ENCODE measurements at regions not wholly inside any gene's neighbourhood (a gene's known extent, or its start where the extent isn't known, plus 50 kb on each side); places are given as distances from the start of the nearest gene placed in this dataset.
"Not testable (repeated sequence)": the region's sequence is repeated elsewhere in the genome, so short reads cannot be mapped to it uniquely, and the experiment has no call there.

GRCh38 chr2:200173691-200174090, 132.8 kb upstream of the SPATS2L start:
- DNase-seq (ENCODE audit: low read depth): no peak

DNA sequence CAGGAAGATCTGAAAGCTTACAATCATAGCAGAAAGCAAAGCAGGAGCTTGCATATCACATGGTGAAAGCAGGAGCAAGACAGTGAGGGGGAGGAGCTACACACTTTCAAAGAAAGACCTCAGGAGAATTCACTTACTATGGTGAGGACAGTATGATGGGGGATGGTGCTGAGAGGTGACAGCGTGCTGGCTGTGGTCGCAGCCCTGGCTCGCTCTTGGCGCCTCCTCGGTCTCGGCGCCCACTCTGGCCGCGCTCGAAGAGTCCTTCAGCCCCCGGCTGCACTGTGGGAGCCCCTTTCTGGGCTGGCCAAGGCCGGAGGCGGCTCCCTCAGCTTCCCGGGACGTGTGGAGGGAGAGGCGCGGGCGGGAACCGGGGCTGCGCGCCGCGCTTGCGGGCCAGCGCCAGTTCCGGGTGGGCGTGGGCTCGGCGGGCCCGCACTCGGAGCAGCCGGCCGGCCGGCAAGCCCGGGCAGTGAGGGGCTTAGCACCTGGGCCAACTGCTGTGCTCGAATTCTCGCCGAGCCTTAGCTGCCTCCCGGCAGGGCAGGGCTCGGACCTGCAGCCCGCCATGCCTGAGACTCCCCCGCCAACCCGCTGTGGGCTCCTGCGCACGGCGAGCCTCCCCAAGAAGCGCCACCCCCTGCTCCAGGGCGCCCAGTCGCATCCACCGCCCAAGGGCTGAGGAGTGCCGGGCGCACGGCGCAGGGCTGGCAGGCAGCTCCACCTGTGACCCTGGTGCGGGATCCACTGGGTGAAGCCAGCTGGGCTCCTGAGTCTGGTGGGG, 131.9 kb upstream of the SPATS2L start:
- no peak for DNase-seq (ENCODE audit: low read depth)

- DNase-seq (ENCODE audit: low read depth): no peak
These were observed 128.3 kb upstream of the SPATS2L start for GRCh38 chr2:200177971-200178911.

GRCh38 chr2:200179151-200179550, 127.3 kb upstream of the SPATS2L start:
- DNase-seq (ENCODE audit: low read depth): no peak

- DNase-seq (ENCODE audit: low read depth): no peak
These were observed 125.5 kb upstream of the SPATS2L start for GRCh38 chr2:200180943-200181342.

DNA sequence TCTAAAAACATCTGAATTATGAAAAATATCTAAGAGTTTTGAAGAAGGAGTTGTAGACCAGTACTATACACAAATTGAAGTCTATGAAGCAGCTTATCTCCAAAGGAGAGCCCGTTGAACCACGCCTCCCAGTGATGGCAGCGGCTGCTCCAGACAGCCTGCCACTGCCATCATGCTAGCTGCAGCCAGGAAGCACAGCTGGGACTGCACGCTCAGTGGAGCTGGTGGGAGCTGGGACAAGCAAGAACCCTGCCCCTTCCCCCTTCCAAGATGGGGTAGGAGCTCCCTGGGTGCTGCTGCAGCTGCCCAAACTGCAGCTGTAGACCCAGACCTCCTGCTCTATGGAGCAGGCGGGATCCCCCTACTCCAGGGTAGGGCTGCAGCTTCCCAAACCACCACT, 124.7 kb upstream of the SPATS2L start:
- no peak for DNase-seq (ENCODE audit: low read depth)

DNA sequence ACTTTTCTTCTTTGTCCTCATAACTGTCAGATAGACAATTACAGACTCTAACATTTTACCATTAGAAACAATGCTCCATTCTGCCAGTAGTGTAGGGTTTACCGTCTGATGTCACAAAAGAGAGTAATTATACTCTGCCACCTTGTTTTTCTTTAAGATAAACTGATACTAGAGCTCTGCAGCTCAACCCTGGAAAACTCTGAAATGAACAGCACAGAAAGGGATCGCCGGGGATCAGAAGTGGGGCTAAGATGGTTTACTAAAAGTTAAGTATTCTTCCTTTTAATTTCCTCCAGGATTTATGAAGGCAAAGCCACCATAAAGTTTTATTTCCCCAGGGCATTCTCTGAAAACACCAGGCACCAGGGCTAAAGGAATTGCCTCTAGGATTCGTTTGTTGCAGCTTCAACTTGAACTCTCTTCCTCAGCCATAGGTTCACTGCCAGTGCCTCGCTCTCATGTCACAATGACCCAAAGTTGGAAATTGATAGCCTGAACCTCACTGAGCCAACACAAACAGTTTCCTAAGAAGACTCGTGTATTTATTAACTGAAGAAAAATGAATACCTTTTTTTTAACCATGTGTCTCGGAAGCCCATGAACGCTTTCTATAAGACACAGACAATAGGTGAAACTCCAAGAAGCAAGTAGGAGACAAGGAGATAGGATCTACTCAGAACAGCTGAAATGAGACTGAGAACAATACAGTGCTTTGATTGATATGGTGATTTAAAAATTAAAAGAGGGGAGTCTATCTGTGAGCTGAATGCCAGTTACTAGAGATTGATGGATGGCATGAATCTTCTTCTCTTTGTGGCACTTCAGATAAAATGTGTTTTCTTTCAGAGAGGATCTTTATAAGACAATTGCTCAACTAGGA, 121.5 kb upstream of the SPATS2L start:
- DNase-seq (ENCODE audit: low read depth): no peak

DNA sequence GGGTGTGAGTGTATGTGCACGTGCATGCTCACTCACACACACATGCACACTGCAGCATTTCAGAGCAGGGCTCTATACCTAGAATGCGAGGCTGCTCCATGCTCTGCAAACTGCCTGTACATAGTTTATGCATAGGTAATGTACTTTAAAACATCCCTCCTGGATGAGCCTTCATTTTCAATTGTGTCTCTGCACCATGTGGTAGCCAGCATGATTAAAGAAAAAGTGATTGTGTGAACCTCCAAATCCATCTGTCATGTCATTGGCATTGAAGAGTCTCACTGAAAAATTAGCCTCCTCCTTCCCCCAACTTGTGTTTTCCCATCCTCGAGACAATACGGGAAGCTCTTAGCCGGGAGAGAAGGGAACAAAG, 120.9 kb upstream of the SPATS2L start:
- DNase-seq (ENCODE audit: low read depth): no peak

GRCh38 chr2:200186002-200186401, 120.5 kb upstream of the SPATS2L start:
- no peak for DNase-seq (ENCODE audit: low read depth)

DNA sequence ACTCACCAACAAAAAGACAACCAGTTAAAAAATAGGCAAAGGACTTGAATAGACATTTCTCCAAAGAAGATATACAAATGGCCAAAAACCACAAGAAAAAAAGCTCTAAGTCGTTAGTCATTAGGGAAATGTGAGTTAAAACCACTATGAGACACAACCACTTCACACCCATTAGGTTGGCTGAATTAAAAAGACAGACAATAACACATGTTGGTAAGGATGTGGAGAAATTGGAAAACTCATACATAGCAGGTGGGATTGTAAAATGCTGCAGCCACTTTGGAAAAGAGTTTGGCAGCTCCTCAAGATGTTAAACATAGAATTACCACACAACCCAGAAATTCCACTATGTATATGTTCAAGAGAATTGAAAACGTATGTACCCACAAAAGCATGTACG, 117.6 kb upstream of the SPATS2L start:
- DNase-seq (ENCODE audit: low read depth): no peak

DNA sequence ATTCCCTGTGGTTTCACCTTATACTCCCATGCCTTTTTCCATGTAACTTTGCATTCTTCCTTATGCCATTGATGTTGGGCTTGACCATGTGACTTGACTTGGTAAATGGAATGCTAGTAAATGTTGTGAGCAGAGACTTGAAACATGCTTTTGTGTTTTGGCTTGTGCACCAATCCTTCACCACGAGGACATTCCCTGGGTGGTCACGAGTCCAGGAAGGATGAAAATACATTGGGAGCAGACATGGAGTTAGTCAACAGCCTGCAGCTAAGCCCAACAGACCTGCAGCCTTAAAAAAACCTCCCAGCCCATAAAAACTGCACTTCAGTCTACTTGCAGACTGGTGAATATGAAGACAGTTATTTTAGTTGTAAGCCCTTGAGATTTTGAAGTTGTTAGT, 116.5 kb upstream of the SPATS2L start:
- no peak for DNase-seq (ENCODE audit: low read depth)

- no peak for DNase-seq (ENCODE audit: low read depth)
These were observed 113.2 kb upstream of the SPATS2L start for GRCh38 chr2:200193331-200193730.

DNA sequence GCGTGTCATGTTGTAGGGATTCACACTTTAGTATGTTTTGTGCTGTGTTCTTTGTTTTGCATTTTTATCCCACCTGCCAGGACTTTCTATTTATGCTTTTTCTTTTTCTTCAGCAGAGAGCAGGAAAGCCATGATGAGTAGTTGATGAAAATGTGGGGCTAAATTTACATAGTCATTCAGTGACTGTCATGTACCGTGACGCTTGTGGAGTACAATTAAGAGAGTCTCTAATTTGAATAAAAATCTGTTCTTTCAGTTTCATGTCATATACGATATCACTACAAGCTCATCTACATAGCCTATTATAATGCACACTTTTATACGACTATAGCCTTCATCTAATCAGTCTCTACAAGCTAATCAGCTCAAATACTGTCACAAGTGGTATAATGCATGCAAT, 112.7 kb upstream of the SPATS2L start:
- no peak for DNase-seq (ENCODE audit: low read depth)

GRCh38 chr2:200194746-200195145, 111.7 kb upstream of the SPATS2L start:
- no peak for DNase-seq (ENCODE audit: low read depth)

- DNase-seq (ENCODE audit: low read depth): no peak
These were observed 107.5 kb upstream of the SPATS2L start for GRCh38 chr2:200199005-200199404.

GRCh38 chr2:200199576-200200263, 106.8 kb upstream of the SPATS2L start:
- DNase-seq (ENCODE audit: low read depth): no peak

DNA sequence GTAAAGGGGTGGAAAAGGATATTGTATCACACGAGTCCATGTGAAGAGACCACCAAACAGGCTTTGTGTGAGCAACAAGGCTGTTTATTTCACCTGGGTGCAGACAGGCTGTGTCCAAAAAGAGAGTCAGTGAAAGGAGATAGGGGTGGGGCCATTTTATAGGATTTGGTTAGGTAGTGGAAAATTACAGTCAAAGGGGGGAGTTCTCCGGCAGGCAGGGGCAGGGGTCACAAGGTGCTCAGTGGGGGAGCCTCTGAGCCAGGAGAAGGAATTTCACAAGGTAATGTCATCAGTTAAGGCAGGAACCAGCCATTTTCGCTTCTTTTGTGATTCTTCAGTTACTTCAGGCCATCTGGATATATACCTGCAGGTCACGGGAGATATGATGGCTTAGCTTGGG, 104.7 kb upstream of the SPATS2L start:
- not testable (repeated sequence) for DNase-seq (ENCODE audit: low read depth)

DNA sequence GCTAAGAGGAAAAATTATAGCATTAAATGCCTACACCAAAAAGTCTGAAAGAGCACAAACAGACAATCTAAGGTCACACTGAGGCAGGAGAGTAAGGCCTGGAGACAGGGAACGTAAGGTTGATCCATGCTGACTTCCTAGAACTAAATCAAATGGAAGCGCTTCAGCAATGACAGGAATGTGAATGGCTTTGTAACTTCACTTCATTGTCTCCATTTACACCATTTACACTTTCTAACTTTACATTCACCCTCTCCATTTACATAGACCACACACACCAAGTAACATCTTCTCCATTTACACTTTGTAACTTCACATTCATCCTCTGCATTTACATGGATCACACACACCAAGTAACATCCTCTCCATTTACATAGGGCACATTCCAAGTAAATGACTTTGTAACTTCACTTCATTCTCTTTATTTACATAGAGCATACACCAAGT, 103.1 kb upstream of the SPATS2L start:
- DNase-seq (ENCODE audit: low read depth): no peak

DNA sequence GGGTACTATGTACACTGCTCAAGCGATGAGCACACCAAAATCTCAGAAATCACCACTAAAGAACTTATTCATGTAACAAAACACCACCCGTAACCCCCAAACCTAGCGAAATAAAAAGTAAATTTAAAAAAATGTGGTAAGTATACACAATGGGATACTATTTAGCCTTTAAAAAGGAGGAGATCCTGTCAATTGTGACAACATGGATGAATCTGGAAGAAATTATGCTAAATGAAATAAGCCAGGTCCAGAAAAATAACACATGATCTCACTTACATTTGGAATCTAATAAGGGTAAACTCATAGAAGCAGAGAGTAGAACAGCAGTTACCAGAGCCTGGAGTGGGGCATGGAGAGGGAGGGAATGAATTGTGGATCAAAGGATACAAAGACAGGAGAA, 98.5 kb upstream of the SPATS2L start:
- DNase-seq (ENCODE audit: low read depth): no peak

DNA sequence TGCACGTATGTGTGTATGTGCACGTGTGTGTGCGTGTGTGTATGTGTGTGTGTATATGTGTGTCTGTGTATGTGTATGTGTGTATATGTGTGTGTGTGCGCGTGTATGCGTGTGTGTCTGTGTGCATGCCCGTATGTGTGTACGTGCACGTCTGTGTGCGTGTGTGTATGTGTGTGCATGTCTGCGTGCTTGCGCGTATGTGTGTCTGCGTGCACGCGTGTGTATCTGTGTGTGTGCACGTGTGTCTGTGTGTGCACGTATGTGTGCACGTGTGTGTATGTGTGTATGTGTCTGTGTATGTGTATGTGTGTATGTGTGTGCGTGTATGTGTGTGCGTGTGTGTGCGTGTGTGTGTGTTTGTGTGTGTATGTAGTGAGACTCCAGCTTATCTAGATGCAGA, 97.5 kb upstream of the SPATS2L start:
- DNase-seq (ENCODE audit: low read depth): no peak

DNA sequence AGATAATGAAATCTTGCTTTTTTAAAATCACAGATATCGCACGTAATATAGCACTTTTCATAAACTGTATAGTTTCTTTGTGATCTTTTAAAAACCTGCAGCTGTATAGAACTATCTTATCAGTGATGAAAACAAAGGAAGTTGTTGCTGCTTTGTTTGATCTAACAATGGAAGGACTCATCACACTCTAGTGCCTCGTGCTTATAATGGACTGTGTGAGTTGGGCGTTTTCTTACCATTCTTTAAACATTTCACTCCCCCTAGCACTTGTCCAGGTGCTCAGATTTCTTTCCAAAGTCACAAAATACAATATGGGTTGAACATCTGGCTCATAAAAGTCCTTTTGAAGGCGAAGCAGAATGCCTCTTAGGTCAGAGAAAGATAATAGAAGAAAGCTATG, 94.8 kb upstream of the SPATS2L start:
- DNase-seq (ENCODE audit: low read depth): no peak
